ENCODE measurements at regions not wholly inside any gene's neighbourhood (a gene's known extent, or its start where the extent isn't known, plus 50 kb on each side); places are given as distances from the start of the nearest gene placed in this dataset.

DNA sequence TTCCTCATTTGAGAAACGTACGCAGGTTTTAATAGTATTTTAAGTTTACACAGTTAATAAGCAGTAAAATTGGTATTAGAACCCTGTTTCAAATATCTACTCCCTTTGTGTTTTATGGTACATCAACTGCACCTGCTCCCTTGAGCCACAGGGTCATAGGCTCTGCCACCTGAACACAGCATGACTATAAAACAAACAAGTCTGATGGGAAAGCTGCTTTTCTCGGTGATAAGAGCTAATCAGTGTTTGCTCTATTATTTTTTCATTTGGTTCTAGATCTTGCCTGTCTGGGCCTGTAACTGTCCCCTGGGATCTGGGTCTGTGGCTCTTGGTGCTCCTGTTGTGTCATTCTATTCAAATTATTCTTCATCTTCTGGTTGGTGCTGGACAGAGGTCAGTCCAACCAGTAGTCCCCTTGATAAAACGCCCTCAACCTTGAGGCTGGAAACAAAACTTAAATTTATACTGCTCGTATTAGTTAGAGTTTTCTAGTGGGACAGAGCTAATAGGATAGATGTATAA, 314.8 kb upstream of the LRP1B start:
- TF ChIP-seq, protein P1, sequence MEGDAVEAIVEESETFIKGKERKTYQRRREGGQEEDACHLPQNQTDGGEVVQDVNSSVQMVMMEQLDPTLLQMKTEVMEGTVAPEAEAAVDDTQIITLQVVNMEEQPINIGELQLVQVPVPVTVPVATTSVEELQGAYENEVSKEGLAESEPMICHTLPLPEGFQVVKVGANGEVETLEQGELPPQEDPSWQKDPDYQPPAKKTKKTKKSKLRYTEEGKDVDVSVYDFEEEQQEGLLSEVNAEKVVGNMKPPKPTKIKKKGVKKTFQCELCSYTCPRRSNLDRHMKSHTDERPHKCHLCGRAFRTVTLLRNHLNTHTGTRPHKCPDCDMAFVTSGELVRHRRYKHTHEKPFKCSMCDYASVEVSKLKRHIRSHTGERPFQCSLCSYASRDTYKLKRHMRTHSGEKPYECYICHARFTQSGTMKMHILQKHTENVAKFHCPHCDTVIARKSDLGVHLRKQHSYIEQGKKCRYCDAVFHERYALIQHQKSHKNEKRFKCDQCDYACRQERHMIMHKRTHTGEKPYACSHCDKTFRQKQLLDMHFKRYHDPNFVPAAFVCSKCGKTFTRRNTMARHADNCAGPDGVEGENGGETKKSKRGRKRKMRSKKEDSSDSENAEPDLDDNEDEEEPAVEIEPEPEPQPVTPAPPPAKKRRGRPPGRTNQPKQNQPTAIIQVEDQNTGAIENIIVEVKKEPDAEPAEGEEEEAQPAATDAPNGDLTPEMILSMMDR (IDR thresholded peaks at IDR 0.05 in 8 of 11, conservative IDR thresholded peaks at IDR 0.05 in 3 of 11) = no peak
- no peak for TF ChIP-seq POLR2AphosphoS5 (IDR thresholded peaks at IDR 0.05)
